Smooth muscle cell (in vitro differentiated cells): ENCODE measurements at regions not wholly inside any gene's neighbourhood (a gene's known extent, or its start where the extent isn't known, plus 50 kb on each side); places are given as distances from the start of the nearest gene placed in this dataset.

Source experiments
- DNase-seq: peaks from one replicate; lab custom pipeline; 2025; ENCODE audit not compliant: unreplicated experiment; lab: John Stamatoyannopoulos, UW
- H2AFZ ChIP-seq: fragments of 200-600 bp; sonication (generic); 2 replicates; pipeline ENCODE4 v1.6.0; 2016; ENCODE audit warnings: antibody characterized with exemption, low read depth, mild to moderate bottlenecking
- H3F3A ChIP-seq: fragments of 200-600 bp; sonication (generic); 2 replicates; pipeline ENCODE4 v1.6.0; 2017; ENCODE audit warnings: antibody characterized with exemption, low read depth
- H3K27ac ChIP-seq: fragments of 200-600 bp; sonication (generic); 2 replicates; pipeline ENCODE4 v1.5.1; 2016; ENCODE audit warnings: low read depth, mild to moderate bottlenecking
- H3K27me3 ChIP-seq: fragments of 200-600 bp; sonication (generic); 2 replicates; pipeline ENCODE4 v1.6.1; 2016; ENCODE audit warnings: low read depth, mild to moderate bottlenecking
- H3K36me3 ChIP-seq: fragments of 200-600 bp; sonication (generic); 2 replicates; pipeline ENCODE4 v1.5.1; 2016; ENCODE audit warnings: low read depth
- H3K4me1 ChIP-seq: fragments of 200-600 bp; sonication (generic); 2 replicates; pipeline ENCODE4 v1.5.1; 2016; ENCODE audit warnings: low read depth
- H3K4me2 ChIP-seq: fragments of 200-600 bp; sonication (generic); 2 replicates; pipeline ENCODE4 v1.6.0; 2016; ENCODE audit warnings: mild to moderate bottlenecking
- H3K4me3 ChIP-seq: fragments of 200-600 bp; sonication (generic); 2 replicates; pipeline ENCODE4 v1.5.1; 2016; ENCODE audit warnings: mild to moderate bottlenecking
- H3K79me2 ChIP-seq: fragments of 200-600 bp; sonication (generic); 2 replicates; pipeline ENCODE4 v1.6.0; 2016; ENCODE audit warnings: low read depth, mild to moderate bottlenecking
- H3K9ac ChIP-seq: fragments of 200-600 bp; sonication (generic); 2 replicates; pipeline ENCODE4 v1.6.0; 2016; ENCODE audit warnings: low read depth
- H3K9me3 ChIP-seq: fragments of 200-600 bp; sonication (generic); replicated peaks from 2 replicates; pipeline ENCODE4 v1.5.1; 2016; ENCODE audit warnings: low read depth
- H4K20me1 ChIP-seq: fragments of 200-600 bp; sonication (generic); 2 replicates; pipeline ENCODE4 v1.6.0; 2016; ENCODE audit warnings: low read depth
- WGBS: methylation state at CpG from one replicate; pipeline ENCODE4 v1.1.7; 2016; ENCODE audit warnings: low lambda C conversion rate; 5-methylcytosine and 5-hydroxymethylcytosine counted together
- TF ChIP-seq, protein P1 (sequence below): fragments of 200-600 bp; sonication (generic); IDR thresholded peaks from 2 replicates; pipeline ENCODE4 v1.5.1; 2017; ENCODE audit warnings: borderline replicate concordance, mild to moderate bottlenecking, antibody characterized with exemption; ENCODE audit not compliant: insufficient read depth, poor library complexity, severe bottlenecking

DNA sequence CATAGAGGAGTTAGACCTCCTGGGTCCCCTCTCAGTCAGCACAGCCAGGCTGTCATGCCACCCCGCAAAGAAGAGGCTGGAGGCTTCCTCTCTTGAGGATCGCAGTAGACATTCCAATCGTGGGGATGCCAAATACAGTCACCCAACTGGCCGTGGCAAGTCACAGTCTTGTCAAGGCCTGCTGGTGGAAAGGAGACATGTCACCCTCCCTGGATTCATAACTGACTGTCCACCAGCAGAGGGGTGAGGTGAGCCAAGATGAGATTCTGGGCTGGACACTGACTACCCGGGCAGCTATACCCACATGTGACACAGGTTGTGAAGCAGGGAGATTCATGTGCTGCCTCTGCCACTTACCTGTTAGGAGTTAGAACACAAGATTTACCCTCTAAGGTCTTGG, 123.5 kb upstream of the NGF start:
- Histone ChIP-seq H3K4me2 (no peak overlapping the region), H2AFZ (no peak overlapping the region), H3K9ac (no peak overlapping the region), H3K4me1 (no peaks in the 10 kb centered on the region), H3K27me3 (no peaks in the 10 kb centered on the region), H3K36me3 (no peaks in the 10 kb centered on the region), H3K79me2 (no peaks in the 10 kb centered on the region), H3K4me3 (no peak overlapping the region), H4K20me1 (no peaks in the 10 kb centered on the region), H3K9me3 (no peaks in the 10 kb centered on the region), H3F3A (no peaks in the 10 kb centered on the region), H3K27ac (no peak overlapping the region)
- no peak for DNase-seq
- TF ChIP-seq, protein P1, sequence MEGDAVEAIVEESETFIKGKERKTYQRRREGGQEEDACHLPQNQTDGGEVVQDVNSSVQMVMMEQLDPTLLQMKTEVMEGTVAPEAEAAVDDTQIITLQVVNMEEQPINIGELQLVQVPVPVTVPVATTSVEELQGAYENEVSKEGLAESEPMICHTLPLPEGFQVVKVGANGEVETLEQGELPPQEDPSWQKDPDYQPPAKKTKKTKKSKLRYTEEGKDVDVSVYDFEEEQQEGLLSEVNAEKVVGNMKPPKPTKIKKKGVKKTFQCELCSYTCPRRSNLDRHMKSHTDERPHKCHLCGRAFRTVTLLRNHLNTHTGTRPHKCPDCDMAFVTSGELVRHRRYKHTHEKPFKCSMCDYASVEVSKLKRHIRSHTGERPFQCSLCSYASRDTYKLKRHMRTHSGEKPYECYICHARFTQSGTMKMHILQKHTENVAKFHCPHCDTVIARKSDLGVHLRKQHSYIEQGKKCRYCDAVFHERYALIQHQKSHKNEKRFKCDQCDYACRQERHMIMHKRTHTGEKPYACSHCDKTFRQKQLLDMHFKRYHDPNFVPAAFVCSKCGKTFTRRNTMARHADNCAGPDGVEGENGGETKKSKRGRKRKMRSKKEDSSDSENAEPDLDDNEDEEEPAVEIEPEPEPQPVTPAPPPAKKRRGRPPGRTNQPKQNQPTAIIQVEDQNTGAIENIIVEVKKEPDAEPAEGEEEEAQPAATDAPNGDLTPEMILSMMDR = no peak
- WGBS = 75% methylated on average over 5 of the region's 5 CpGs

DNA sequence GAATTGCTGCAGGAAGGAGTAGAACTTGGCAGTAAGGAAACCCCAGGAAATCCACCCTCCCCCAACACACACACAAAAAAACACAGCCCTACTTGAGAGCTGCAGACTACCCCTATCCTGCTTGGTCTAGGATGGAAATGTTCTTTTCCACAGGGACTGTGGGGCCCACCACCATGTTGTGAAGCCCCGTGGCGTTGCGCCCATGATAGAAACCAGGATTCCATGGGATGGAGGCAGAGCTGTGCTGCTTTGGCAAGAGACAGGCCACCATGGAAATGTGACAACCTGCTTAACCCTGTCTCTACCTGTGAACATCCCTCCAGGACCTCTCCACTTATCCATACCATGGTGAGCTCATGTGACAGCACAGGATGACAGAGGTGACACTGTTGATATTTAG, 121.1 kb upstream of the NGF start:
- TF ChIP-seq, protein P1 = no peak
- 96% methylated on average over 3 of the region's 3 CpGs for WGBS
- no peaks in the 10 kb centered on the region for H3K9me3 ChIP-seq

DNA sequence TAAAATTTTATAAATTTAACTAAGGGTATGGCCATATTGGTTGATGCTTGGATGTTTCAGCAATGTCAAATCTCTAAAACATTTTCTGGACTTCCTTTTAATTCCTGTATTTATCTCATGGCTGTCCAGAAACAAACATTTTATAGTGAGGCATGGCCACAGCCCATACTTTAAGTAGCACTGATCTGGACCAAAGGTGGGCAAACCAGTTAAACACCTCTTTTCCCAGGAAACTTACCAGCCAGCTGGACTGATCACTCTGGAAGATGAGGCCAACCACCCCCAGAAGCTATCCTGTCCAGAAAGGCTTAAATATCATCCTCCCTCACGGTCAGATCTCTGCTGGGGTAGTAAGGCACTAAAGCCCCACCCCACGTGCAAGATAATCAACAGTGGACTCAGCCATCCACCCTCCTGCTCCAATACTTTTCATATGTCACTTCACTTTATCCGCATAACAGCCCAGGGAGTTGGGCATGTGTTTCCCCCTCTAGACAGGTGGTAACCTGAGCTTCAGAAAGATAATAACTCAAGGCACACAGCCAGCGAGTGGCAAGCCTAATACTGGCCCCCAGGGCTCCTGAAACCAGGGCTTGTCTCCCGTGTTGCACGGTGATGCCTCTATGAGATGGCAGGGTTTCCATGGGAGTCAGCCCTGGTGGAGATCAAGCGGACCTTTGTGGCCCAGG, 120.5 kb upstream of the NGF start:
- H2AFZ ChIP-seq = no peak overlapping the region
- no peaks in the 10 kb centered on the region for H3F3A ChIP-seq
- no peaks in the 10 kb centered on the region for H3K79me2 ChIP-seq
- H3K4me2 ChIP-seq = no peak overlapping the region
- H4K20me1 ChIP-seq = no peaks in the 10 kb centered on the region
- no peak overlapping the region for H3K4me3 ChIP-seq
- TF ChIP-seq, protein P1 = no peak
- H3K27me3 ChIP-seq = no peaks in the 10 kb centered on the region
- no peaks in the 10 kb centered on the region for H3K4me1 ChIP-seq
- H3K9me3 ChIP-seq = no peaks in the 10 kb centered on the region
- no peak overlapping the region for H3K9ac ChIP-seq
- DNase-seq = no peak
- no peaks in the 10 kb centered on the region for H3K36me3 ChIP-seq
- H3K27ac ChIP-seq = no peak overlapping the region
- 90% methylated on average over 7 of the region's 7 CpGs for WGBS

More for the DNA sequence above, 121.1 kb upstream of the NGF start:
- H3K4me1 ChIP-seq = no peaks in the 10 kb centered on the region
- DNase-seq = no peak
- H2AFZ ChIP-seq = no peak overlapping the region
- no peaks in the 10 kb centered on the region for H3K27me3 ChIP-seq
- H3K27ac ChIP-seq = no peak overlapping the region
- H3K4me3 ChIP-seq = no peak overlapping the region
- no peaks in the 10 kb centered on the region for H3K79me2 ChIP-seq
- H3K9ac ChIP-seq = no peak overlapping the region
- H3K4me2 ChIP-seq = no peak overlapping the region
- no peaks in the 10 kb centered on the region for H4K20me1 ChIP-seq
- no peaks in the 10 kb centered on the region for H3K36me3 ChIP-seq
- no peaks in the 10 kb centered on the region for H3F3A ChIP-seq

DNA sequence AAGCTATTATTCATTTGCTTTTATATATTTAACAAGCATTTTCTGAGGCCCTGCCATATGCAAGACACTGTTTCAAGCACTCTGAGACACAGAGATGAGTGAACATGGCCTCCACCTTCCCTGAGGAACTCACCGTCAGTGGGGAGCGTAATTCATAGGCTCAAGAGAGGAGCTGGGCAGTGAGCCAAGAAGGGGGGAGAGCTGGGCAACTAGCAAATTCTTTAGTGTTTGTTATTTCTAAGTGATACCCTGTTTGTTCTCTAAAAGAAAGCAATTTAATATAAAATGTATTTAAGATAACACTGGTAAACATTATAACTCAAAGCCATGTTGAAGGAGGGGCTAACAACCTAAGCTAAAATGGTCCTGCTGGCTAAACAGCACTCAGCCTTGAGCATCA, 119.2 kb upstream of the NGF start:
- Histone ChIP-seq H3K9me3 (no peaks in the 10 kb centered on the region), H3F3A (no peaks in the 10 kb centered on the region), H4K20me1 (no peaks in the 10 kb centered on the region), H3K27ac (no peak overlapping the region), H3K79me2 (no peaks in the 10 kb centered on the region), H3K36me3 (no peaks in the 10 kb centered on the region), H2AFZ (peak overlapping the region; percentile 54), H3K9ac (no peak overlapping the region), H3K4me1 (no peaks in the 10 kb centered on the region), H3K27me3 (no peaks in the 10 kb centered on the region), H3K4me2 (no peak overlapping the region), H3K4me3 (no peak overlapping the region)
- 60% methylated on average over 2 of the region's 2 CpGs for WGBS
- no peak for DNase-seq
- TF ChIP-seq, protein P1 = no peak
